HCT116 (cell line): ENCODE measurements at regions not wholly inside any gene's neighbourhood (a gene's known extent, or its start where the extent isn't known, plus 50 kb on each side); places are given as distances from the start of the nearest gene placed in this dataset.
A peak's percentile ranks its signal among the peaks of the same experiment; 100 is the strongest.

Source experiments
- ATAC-seq: fragments of 200-7000 bp; cut with Tn5 transposase; 2 replicates; pipeline ENCODE4 v1.9.1; 2020; ENCODE audit warnings: mild to moderate bottlenecking, moderate library complexity
- BruUV-seq: library from RNA; stranded (reverse); fragments of 400-500 nt; replicated peaks from 2 replicates; lab custom pipeline; 2021; lab: Mats Ljungman, UMichigan
- CTCF ChIA-PET: fragments of 300-600 bp; sonication (Branson Sonifier 250); formaldehyde crosslinking; loops from one replicate; lab custom pipeline; 2021; ENCODE audit warnings: antibody characterized with exemption; lab: Charles Lee
- POLR2A ChIA-PET: fragments of 300-600, 350-600 bp; sonication (Branson Sonifier 250); formaldehyde crosslinking; loops from one replicate; lab custom pipeline; 2021; ENCODE audit warnings: antibody characterized with exemption; lab: Charles Lee
- RAD21 ChIA-PET, 2 experiments: fragments of 300-600 bp; sonication (Branson Sonifier 250); formaldehyde crosslinking; loops; one replicate each; lab custom pipeline; 2023; ENCODE audit warnings: low total read pairs in 2 of 2; ENCODE audit not compliant: uncharacterized antibody in 2 of 2, unreplicated experiment in 2 of 2, low non-redundant PET in 1 of 2; lab: Charles Lee
- DNase-seq: peaks from one replicate; pipeline ENCODE4 v3.0.0-alpha.2; 2010; ENCODE audit warnings: low read depth, low spot score
- H2AFZ ChIP-seq: fragments of 200-600 bp; shearing (Covaris generic), sonication (generic); 2 replicates; pipeline ENCODE4 v1.6.1; 2017; ENCODE audit warnings: low read depth, mixed run types, mixed read lengths, antibody characterized with exemption, low read length; ENCODE audit not compliant: poor library complexity, severe bottlenecking
- H3K27ac ChIP-seq: 2 replicates; pipeline ENCODE4 v1.5.1; 2012; ENCODE audit warnings: low read depth, low read length
- H3K27me3 ChIP-seq: fragments of 200-600 bp; sonication (generic); 2 replicates; pipeline ENCODE4 v1.6.1; 2016; ENCODE audit warnings: mixed run types, low read length, mixed read lengths; ENCODE audit not compliant: insufficient read depth
- H3K36me3 ChIP-seq, 2 experiments: fragments of 200-500 bp in 1 of 2; fragments of 200-600 bp in 1 of 2; sonication (Bioruptor generic) in 1 of 2; sonication (generic) in 1 of 2; 2 replicates each; pipeline versions ENCODE4 v1.5.1 to v1.6.1; 2014 to 2016; ENCODE audit warnings: low read length in 2 of 2, inconsistent platforms in 1 of 2, mixed read lengths in 1 of 2, mixed run types in 1 of 2; ENCODE audit not compliant: insufficient read depth in 2 of 2, control insufficient read depth in 1 of 2
- H3K4me1 ChIP-seq, 2 experiments: fragments of 200-600 bp in 1 of 2; sonication (generic) in 1 of 2; 2 replicates each; pipeline versions ENCODE4 v1.5.1 to v1.6.1; 2012 to 2017; ENCODE audit warnings: low read length in 2 of 2, inconsistent platforms in 1 of 2, mild to moderate bottlenecking in 1 of 2, mixed read lengths in 1 of 2, mixed run types in 1 of 2, moderate library complexity in 1 of 2; ENCODE audit not compliant: insufficient read depth in 2 of 2, control insufficient read depth in 1 of 2
- H3K4me2 ChIP-seq: fragments of 200-600 bp; sonication (generic); 2 replicates; pipeline ENCODE4 v1.6.1; 2017; ENCODE audit warnings: mixed run types, low read length, mixed read lengths
- H3K4me3 ChIP-seq, 2 experiments: fragments of 200-600 bp in 1 of 2; sonication (generic) in 1 of 2; replicated peaks in 1 of 2; 2 replicates each; pipeline ENCODE4 v1.5.1; 2011 to 2016; ENCODE audit warnings: low read length in 2 of 2, control low read depth in 1 of 2, low read depth in 1 of 2, mild to moderate bottlenecking in 1 of 2, mixed read lengths in 1 of 2, mixed run types in 1 of 2
- H3K79me2 ChIP-seq: fragments of 200-600 bp; sonication (generic); 2 replicates; pipeline ENCODE4 v1.6.1; 2017; ENCODE audit warnings: mild to moderate bottlenecking, mixed run types, low read length, moderate library complexity, mixed read lengths; ENCODE audit not compliant: insufficient read depth
- H3K9ac ChIP-seq: fragments of 200-600 bp; sonication (generic); 2 replicates; pipeline ENCODE4 v1.6.1; 2016; ENCODE audit warnings: low read length, mixed read lengths
- H3K9me2 ChIP-seq: fragments of 200-600 bp; sonication (generic), shearing (Covaris generic); 2 replicates; pipeline ENCODE4 v1.6.1; 2017; ENCODE audit warnings: mixed run types, mild to moderate bottlenecking, moderate library complexity; ENCODE audit not compliant: insufficient read depth
- H3K9me3 ChIP-seq, 2 experiments: fragments of 200-500 bp in 1 of 2; fragments of 200-600 bp in 1 of 2; sonication (Bioruptor generic) in 1 of 2; sonication (generic) in 1 of 2; 2 replicates each; pipeline ENCODE4 v1.6.1; 2014 to 2017; ENCODE audit warnings: low read length in 2 of 2, mixed read lengths in 2 of 2, inconsistent platforms in 1 of 2, low read depth in 1 of 2, mild to moderate bottlenecking in 1 of 2, mixed run types in 1 of 2, moderate library complexity in 1 of 2; ENCODE audit not compliant: control insufficient read depth in 1 of 2, insufficient read depth in 1 of 2
- H4K20me1 ChIP-seq: fragments of 200-600 bp; sonication (generic), shearing (Covaris generic); 2 replicates; pipeline ENCODE4 v1.6.1; 2017; ENCODE audit warnings: mixed run types, mild to moderate bottlenecking, moderate library complexity; ENCODE audit not compliant: insufficient read depth
- CBX3 ChIP-seq: IDR thresholded peaks from 2 replicates; pipeline ENCODE4 v1.6.1; 2012; ENCODE audit warnings: low read depth
- CEBPB ChIP-seq: IDR thresholded peaks from 2 replicates; pipeline ENCODE4 v1.6.1; 2012; ENCODE audit warnings: low read depth
- EZH2phosphoT487 ChIP-seq: fragments of 200-600 bp; IDR thresholded peaks from 2 replicates; pipeline ENCODE4 v1.6.1; 2018; ENCODE audit warnings: antibody characterized with exemption, borderline replicate concordance
- JUND ChIP-seq: IDR thresholded peaks from 2 replicates; pipeline ENCODE4 v1.6.1; 2012
- MAX ChIP-seq: IDR thresholded peaks from 2 replicates; pipeline ENCODE4 v1.6.1; 2012
- SP1 ChIP-seq: IDR thresholded peaks from 2 replicates; pipeline ENCODE4 v1.6.1; 2012; ENCODE audit warnings: low read depth
- SRF ChIP-seq: IDR thresholded peaks from 2 replicates; pipeline ENCODE4 v1.6.1; 2012; ENCODE audit warnings: low read depth
- ZBTB33 ChIP-seq: IDR thresholded peaks from 2 replicates; pipeline ENCODE4 v1.6.1; 2011; ENCODE audit warnings: mild to moderate bottlenecking, low read length, moderate library complexity; ENCODE audit not compliant: insufficient replicate concordance; ENCODE audit errors: extremely low read depth
- intact Hi-C: fragments of 100-400 bp; cut with micrococcal nuclease; formaldehyde crosslinking; loops from 2 replicates; pipeline ENCODE4 v1.10.0; 2022
- TF ChIP-seq, protein P1 (sequence below): IDR thresholded peaks from 2 replicates; pipeline ENCODE4 v1.6.1; 2012; ENCODE audit warnings: low read depth

- TF ChIP-seq SP1 (no peak), JUND (no peak), MAX (no peak)
- TF ChIP-seq, protein P1, sequence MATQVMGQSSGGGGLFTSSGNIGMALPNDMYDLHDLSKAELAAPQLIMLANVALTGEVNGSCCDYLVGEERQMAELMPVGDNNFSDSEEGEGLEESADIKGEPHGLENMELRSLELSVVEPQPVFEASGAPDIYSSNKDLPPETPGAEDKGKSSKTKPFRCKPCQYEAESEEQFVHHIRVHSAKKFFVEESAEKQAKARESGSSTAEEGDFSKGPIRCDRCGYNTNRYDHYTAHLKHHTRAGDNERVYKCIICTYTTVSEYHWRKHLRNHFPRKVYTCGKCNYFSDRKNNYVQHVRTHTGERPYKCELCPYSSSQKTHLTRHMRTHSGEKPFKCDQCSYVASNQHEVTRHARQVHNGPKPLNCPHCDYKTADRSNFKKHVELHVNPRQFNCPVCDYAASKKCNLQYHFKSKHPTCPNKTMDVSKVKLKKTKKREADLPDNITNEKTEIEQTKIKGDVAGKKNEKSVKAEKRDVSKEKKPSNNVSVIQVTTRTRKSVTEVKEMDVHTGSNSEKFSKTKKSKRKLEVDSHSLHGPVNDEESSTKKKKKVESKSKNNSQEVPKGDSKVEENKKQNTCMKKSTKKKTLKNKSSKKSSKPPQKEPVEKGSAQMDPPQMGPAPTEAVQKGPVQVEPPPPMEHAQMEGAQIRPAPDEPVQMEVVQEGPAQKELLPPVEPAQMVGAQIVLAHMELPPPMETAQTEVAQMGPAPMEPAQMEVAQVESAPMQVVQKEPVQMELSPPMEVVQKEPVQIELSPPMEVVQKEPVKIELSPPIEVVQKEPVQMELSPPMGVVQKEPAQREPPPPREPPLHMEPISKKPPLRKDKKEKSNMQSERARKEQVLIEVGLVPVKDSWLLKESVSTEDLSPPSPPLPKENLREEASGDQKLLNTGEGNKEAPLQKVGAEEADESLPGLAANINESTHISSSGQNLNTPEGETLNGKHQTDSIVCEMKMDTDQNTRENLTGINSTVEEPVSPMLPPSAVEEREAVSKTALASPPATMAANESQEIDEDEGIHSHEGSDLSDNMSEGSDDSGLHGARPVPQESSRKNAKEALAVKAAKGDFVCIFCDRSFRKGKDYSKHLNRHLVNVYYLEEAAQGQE: no peak
- no peak overlapping the region for H3K4me3 ChIP-seq
- no peak for DNase-seq
- no peaks in the 10 kb centered on the region for H3K36me3 ChIP-seq
- H3K9ac ChIP-seq: no peak overlapping the region
- no peaks in the 10 kb centered on the region for H4K20me1 ChIP-seq
- no peaks in the 10 kb centered on the region for H3K79me2 ChIP-seq
- no TSS peak for BruUV-seq
- intact Hi-C loops: no loop called here
- no peak overlapping the region for H2AFZ ChIP-seq
- ATAC-seq: no peak
- POLR2A ChIA-PET: no interaction called here
- no peaks in the 10 kb centered on the region for H3K9me3 ChIP-seq
- CTCF ChIA-PET: no interaction called here
- no peaks in the 10 kb centered on the region for H3K9me2 ChIP-seq
- no peak overlapping the region for H3K27ac ChIP-seq
- no peak overlapping the region for H3K4me2 ChIP-seq
- H3K27me3 ChIP-seq: peaks cover 4% of the 10 kb centered on the region; the same call in 1 of the 2 replicates
- RAD21 ChIA-PET: no interaction called here
- peaks cover 16 to 18% of the 10 kb centered on the region in 2 experiments for H3K4me1 ChIP-seq
Measured at GRCh38 chr2:41928526-41928925, 119.3 kb upstream of the PKDCC start.

DNA sequence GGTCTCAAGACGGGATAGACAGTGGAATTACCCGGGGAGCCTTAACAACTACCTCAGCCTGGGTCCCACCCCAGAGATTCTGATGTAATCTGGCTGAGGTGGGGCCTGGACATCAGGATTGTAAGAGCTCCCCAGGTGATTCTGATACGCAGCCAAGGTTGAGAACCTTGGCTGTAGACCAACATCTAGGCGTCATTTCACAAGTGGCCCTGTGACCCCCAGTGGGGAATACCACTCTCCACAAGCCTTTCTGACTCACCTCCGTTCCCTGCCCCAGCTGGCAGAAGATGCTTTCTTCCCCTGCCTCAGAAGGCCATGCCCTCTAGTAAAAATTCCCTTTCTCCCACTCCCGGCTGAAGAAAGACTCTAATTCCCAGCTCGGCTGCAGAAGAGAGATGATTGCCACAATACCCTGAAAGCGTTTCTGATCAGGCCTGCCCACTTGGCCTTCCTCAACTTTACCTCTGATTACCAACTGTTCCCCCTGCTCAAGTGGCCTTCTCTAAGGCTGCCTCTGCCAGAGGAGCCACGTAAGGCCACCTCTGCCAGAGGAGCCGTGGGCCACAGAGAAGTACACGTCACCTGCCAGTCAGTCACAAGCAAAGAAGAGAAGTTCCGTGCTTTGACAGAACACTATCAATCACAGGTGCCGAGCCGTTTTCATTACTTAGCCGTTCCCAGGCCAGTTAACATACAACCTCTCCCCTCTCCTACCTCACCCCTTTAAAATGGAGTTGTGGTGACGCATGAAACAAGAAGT is 116.8 kb upstream of the PKDCC start:
- H3K27ac ChIP-seq: no peak overlapping the region
- peak; percentile 76 for ATAC-seq
- peak overlapping the region; percentile 45 for H3K4me2 ChIP-seq
- H3K9me2 ChIP-seq: no peaks in the 10 kb centered on the region
- BruUV-seq: no TSS peak
- H3K9me3 ChIP-seq: no peaks in the 10 kb centered on the region
- no peaks in the 10 kb centered on the region for H4K20me1 ChIP-seq
- no peaks in the 10 kb centered on the region for H3K79me2 ChIP-seq
- intact Hi-C loops: no loop called here
- H3K4me1 ChIP-seq: peaks cover 16 to 18% of the 10 kb centered on the region in 2 experiments
- peak; percentile 26 for DNase-seq
- POLR2A ChIA-PET: no interaction called here
- CTCF ChIA-PET: no interaction called here
- no peaks in the 10 kb centered on the region for H3K36me3 ChIP-seq
- H3K4me3 ChIP-seq: no peak overlapping the region
- RAD21 ChIA-PET: no interaction called here
- no peak overlapping the region for H3K9ac ChIP-seq
- no peak overlapping the region for H2AFZ ChIP-seq
- peaks cover 8% of the 10 kb centered on the region; the same call in 1 of the 2 replicates for H3K27me3 ChIP-seq
- TF ChIP-seq SRF (no peak; the same call in 1 of the 2 replicates), ZBTB33 (no peak), CEBPB (peak; percentile 66), CBX3 (no peak), EZH2phosphoT487 (no peak)
- TF ChIP-seq, protein P1: no peak
